GM12878 (cell line): ENCODE measurements at regions not wholly inside any gene's neighbourhood (a gene's known extent, or its start where the extent isn't known, plus 50 kb on each side); places are given as distances from the start of the nearest gene placed in this dataset.

Experiments used
- ATAC-seq: fragments of 200-7000 bp; cut with Tn5 transposase; 3 replicates; pipeline ENCODE4 v1.9.1; 2020; ENCODE audit warnings: mild to moderate bottlenecking, moderate library complexity
- BruUV-seq: library from RNA; stranded (reverse); fragments of 400-500 nt; replicated peaks from 2 replicates; lab custom pipeline; 2021; lab: Mats Ljungman, UMichigan
- CTCF ChIA-PET: fragments of 300-600 bp; sonication (Branson Sonifier 250); formaldehyde crosslinking; extraction: SDS; loops from one replicate; lab custom pipeline; 2021; ENCODE audit warnings: inconsistent platforms; lab: Yijun Ruan, JAX
- POLR2A ChIA-PET: fragments of 350-600 bp; formaldehyde crosslinking; extraction: SDS; loops from one replicate; lab custom pipeline; 2021; ENCODE audit warnings: inconsistent platforms; lab: Charles Lee
- RAD21 ChIA-PET: fragments of 300-600 bp; sonication (Branson Sonifier 250); formaldehyde crosslinking; loops from one replicate; lab custom pipeline; 2023; ENCODE audit warnings: antibody characterized with exemption; ENCODE audit not compliant: unreplicated experiment; lab: Charles Lee
- SMC1A ChIA-PET: fragments of 300-600 bp; sonication (Branson Sonifier 250); formaldehyde crosslinking; loops from one replicate; lab custom pipeline; 2023; ENCODE audit not compliant: unreplicated experiment, uncharacterized antibody; lab: Charles Lee
- DNase-seq: peaks from one replicate; pipeline ENCODE4 v3.0.0-alpha.2; 2011; ENCODE audit warnings: low read depth, low spot score
- FAIRE-seq: peaks from 3 replicates; lab custom pipeline; 2011; peaks lifted over from hg19 to GRCh38; lab: Jason Lieb, UNC
- H2AFZ ChIP-seq: 2 replicates; pipeline ENCODE4 v1.6.0; 2011; ENCODE audit warnings: low read depth, low read length, control low read depth; ENCODE audit not compliant: control insufficient read depth
- H3K27ac ChIP-seq: 2 replicates; pipeline ENCODE4 v1.5.1; 2011; ENCODE audit warnings: control low read depth; ENCODE audit not compliant: control insufficient read depth, insufficient read depth
- H3K27me3 ChIP-seq, 2 experiments: replicated peaks in 1 of 2; 2 replicates each; pipeline versions ENCODE4 v1.6.0 to v1.6.1; 2011; ENCODE audit warnings: low read length in 1 of 2; ENCODE audit not compliant: control insufficient read depth in 2 of 2, insufficient read depth in 2 of 2
- H3K36me3 ChIP-seq, 2 experiments: 2 replicates each; pipeline ENCODE4 v1.5.1; 2011; ENCODE audit warnings: low read length in 1 of 2; ENCODE audit not compliant: control insufficient read depth in 2 of 2, insufficient read depth in 2 of 2
- H3K4me1 ChIP-seq: 2 replicates; pipeline ENCODE4 v1.6.1; 2011; ENCODE audit warnings: mild to moderate bottlenecking, low read length, moderate library complexity, mixed read lengths; ENCODE audit not compliant: control insufficient read depth, insufficient read depth
- H3K4me2 ChIP-seq: 2 replicates; pipeline ENCODE4 v1.6.0; 2011; ENCODE audit warnings: control low read depth; ENCODE audit not compliant: control insufficient read depth, insufficient read depth
- H3K4me3 ChIP-seq: fragments of 200-600 bp; sonication (generic); 2 replicates; pipeline ENCODE4 v1.5.1; 2016
- H3K79me2 ChIP-seq: 2 replicates; pipeline ENCODE4 v1.6.0; 2011; ENCODE audit warnings: low read length; ENCODE audit not compliant: control insufficient read depth, insufficient read depth
- H3K9ac ChIP-seq: 2 replicates; pipeline ENCODE4 v1.8.0; 2011; ENCODE audit warnings: low read length, control low read depth, mixed read lengths; ENCODE audit not compliant: control insufficient read depth, insufficient read depth
- H3K9me3 ChIP-seq: replicated peaks from 3 replicates; pipeline ENCODE4 v1.5.1; 2011; ENCODE audit warnings: mild to moderate bottlenecking, low read length; ENCODE audit not compliant: control insufficient read depth, insufficient read depth
- H4K20me1 ChIP-seq: 2 replicates; pipeline ENCODE4 v1.6.0; 2011; ENCODE audit not compliant: control insufficient read depth, insufficient read depth
- CREM ChIP-seq: IDR thresholded peaks from 2 replicates; pipeline ENCODE4 v1.6.1; 2014; ENCODE audit warnings: antibody characterized with exemption, low read depth
- FOS ChIP-seq: IDR thresholded peaks from 3 replicates; pipeline ENCODE4 v1.6.1; 2011; ENCODE audit warnings: borderline replicate concordance; ENCODE audit not compliant: insufficient read length; ENCODE audit errors: extremely low read depth
- GATAD2B ChIP-seq: fragments of 450-650 bp; conservative IDR thresholded peaks from 2 replicates; pipeline ENCODE4 v1.6.1; 2017; ENCODE audit warnings: low read depth, mild to moderate bottlenecking, moderate library complexity
- MTA3 ChIP-seq: IDR thresholded peaks from 2 replicates; pipeline ENCODE4 v1.6.1; 2012; ENCODE audit warnings: low read length, inconsistent platforms, borderline replicate concordance
- NR2F1 ChIP-seq: fragments of 450-650 bp; conservative IDR thresholded peaks from 2 replicates; pipeline ENCODE4 v1.6.1; 2017; ENCODE audit warnings: mild to moderate bottlenecking
- POLR2AphosphoS5 ChIP-seq: IDR thresholded peaks from 2 replicates; pipeline ENCODE4 v1.6.1; 2011; ENCODE audit warnings: mild to moderate bottlenecking, low read length, inconsistent platforms
- RUNX3 ChIP-seq: IDR thresholded peaks from 2 replicates; pipeline ENCODE4 v1.6.1; 2012; ENCODE audit warnings: low read length, inconsistent platforms
- SMARCA5 ChIP-seq: fragments of 450-650 bp; IDR thresholded peaks from 2 replicates; pipeline ENCODE4 v1.6.1; 2017; ENCODE audit warnings: mild to moderate bottlenecking
- TAF1 ChIP-seq: IDR thresholded peaks from 2 replicates; pipeline ENCODE4 v1.6.1; 2011; ENCODE audit warnings: mild to moderate bottlenecking, low read depth, low read length, borderline replicate concordance
- TCF7 ChIP-seq: IDR thresholded peaks from 2 replicates; pipeline ENCODE4 v1.6.1; 2014; ENCODE audit warnings: antibody characterized with exemption, borderline replicate concordance
- USF2 ChIP-seq: IDR thresholded peaks from 2 replicates; pipeline ENCODE4 v1.6.1; 2011; ENCODE audit warnings: low read depth, low read length, improper control_type of control experiment, borderline replicate concordance
- WRNIP1 ChIP-seq: IDR thresholded peaks from 2 replicates; pipeline ENCODE4 v1.6.1; 2011; ENCODE audit warnings: low read depth, low read length, improper control_type of control experiment, borderline replicate concordance
- ZNF207 ChIP-seq: fragments of 450-650 bp; IDR thresholded peaks from 2 replicates; pipeline ENCODE4 v1.6.1; 2014; ENCODE audit warnings: antibody characterized with exemption, mild to moderate bottlenecking, borderline replicate concordance
- WGBS: methylation state at CpG from one replicate; pipeline ENCODE4 v1.1.6; 2016; ENCODE audit warnings: low lambda C conversion rate; ENCODE audit not compliant: insufficient replicate concordance, insufficient coverage; ENCODE audit errors: missing lambda C conversion rate; 5-methylcytosine and 5-hydroxymethylcytosine counted together
- in situ Hi-C: fragments of 300-500 bp; cut with MboI; formaldehyde crosslinking; loops from 9 replicates; pipeline ENCODE4 v1.14.3; 2018; ENCODE audit warnings: mixed read lengths
- intact Hi-C: fragments of 100-400 bp; cut with micrococcal nuclease; formaldehyde crosslinking; loops from one replicate; pipeline ENCODE4 v1.14.2; 2022; ENCODE audit not compliant: unreplicated experiment
- TF ChIP-seq, protein P1 (sequence below): IDR thresholded peaks from 2 replicates; pipeline ENCODE4 v1.6.1; 2012; ENCODE audit warnings: low read depth, low read length, improper control_type of control experiment
- TF ChIP-seq, protein P2 (sequence below): IDR thresholded peaks from 2 replicates; pipeline ENCODE4 v1.6.1; 2011; ENCODE audit warnings: mild to moderate bottlenecking, low read depth, low read length, moderate library complexity; ENCODE audit not compliant: insufficient replicate concordance
- TF ChIP-seq, protein P3 (sequence below): fragments of 150-350 bp; IDR thresholded peaks from 2 replicates; pipeline ENCODE4 v1.6.1; 2014; ENCODE audit warnings: mild to moderate bottlenecking, low read depth, low read length
- TF ChIP-seq, protein P4 (sequence below): fragments of 450-650 bp; IDR thresholded peaks from 2 replicates; pipeline ENCODE4 v1.6.1; 2016; ENCODE audit warnings: mild to moderate bottlenecking

GRCh38 chr2:155866477-155866876 lies 466.0 kb downstream of the NR4A2 start:
- Histone ChIP-seq H3K4me3 (no peak overlapping the region), H3K4me1 (no peaks in the 10 kb centered on the region), H3K27ac (no peak overlapping the region), H3K9ac (no peak overlapping the region), H2AFZ (no peak overlapping the region), H4K20me1 (no peaks in the 10 kb centered on the region), H3K9me3 (no peaks in the 10 kb centered on the region), H3K36me3 (no peaks in the 10 kb centered on the region), H3K79me2 (no peaks in the 10 kb centered on the region), H3K27me3 (no peaks in the 10 kb centered on the region), H3K4me2 (no peak overlapping the region)
- SMC1A ChIA-PET = interaction anchor here (0.6 to 1.7 kb wide), 4 partner anchors 11 to 77 kb away, joined by 3 to 5 read pairs (median 4); no protein-coding TSS in a partner anchor
- FAIRE-seq (no peak), ATAC-seq (no peak), DNase-seq (no peak)
- RAD21 ChIA-PET = no interaction called here
- WGBS = 21% methylated on average over 5 of the region's 5 CpGs
- in situ Hi-C loops = no loop called here
- intact Hi-C loops = no loop called here
- BruUV-seq = no TSS peak
- CTCF ChIA-PET = interaction anchor here (0.7 to 1.2 kb wide), 3 partner anchors 9 to 489 kb away, joined by 3 to 4 read pairs (median 4); no protein-coding TSS in a partner anchor
- POLR2A ChIA-PET = no interaction called here
- TF ChIP-seq TCF7 (no peak), SMARCA5 (no peak), MTA3 (no peak), USF2 (no peak), NR2F1 (no peak), TAF1 (no peak), GATAD2B (no peak), RUNX3 (no peak), ZNF207 (no peak), FOS (no peak), CREM (no peak), POLR2AphosphoS5 (no peak), WRNIP1 (no peak)
- TF ChIP-seq, protein P1, sequence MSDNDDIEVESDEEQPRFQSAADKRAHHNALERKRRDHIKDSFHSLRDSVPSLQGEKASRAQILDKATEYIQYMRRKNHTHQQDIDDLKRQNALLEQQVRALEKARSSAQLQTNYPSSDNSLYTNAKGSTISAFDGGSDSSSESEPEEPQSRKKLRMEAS = no peak
- TF ChIP-seq, protein P2, sequence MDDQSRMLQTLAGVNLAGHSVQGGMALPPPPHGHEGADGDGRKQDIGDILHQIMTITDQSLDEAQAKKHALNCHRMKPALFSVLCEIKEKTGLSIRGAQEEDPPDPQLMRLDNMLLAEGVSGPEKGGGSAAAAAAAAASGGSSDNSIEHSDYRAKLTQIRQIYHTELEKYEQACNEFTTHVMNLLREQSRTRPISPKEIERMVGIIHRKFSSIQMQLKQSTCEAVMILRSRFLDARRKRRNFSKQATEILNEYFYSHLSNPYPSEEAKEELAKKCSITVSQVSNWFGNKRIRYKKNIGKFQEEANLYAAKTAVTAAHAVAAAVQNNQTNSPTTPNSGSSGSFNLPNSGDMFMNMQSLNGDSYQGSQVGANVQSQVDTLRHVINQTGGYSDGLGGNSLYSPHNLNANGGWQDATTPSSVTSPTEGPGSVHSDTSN = no peak
- TF ChIP-seq, protein P3, sequence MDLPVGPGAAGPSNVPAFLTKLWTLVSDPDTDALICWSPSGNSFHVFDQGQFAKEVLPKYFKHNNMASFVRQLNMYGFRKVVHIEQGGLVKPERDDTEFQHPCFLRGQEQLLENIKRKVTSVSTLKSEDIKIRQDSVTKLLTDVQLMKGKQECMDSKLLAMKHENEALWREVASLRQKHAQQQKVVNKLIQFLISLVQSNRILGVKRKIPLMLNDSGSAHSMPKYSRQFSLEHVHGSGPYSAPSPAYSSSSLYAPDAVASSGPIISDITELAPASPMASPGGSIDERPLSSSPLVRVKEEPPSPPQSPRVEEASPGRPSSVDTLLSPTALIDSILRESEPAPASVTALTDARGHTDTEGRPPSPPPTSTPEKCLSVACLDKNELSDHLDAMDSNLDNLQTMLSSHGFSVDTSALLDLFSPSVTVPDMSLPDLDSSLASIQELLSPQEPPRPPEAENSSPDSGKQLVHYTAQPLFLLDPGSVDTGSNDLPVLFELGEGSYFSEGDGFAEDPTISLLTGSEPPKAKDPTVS = no peak
- TF ChIP-seq, protein P4, sequence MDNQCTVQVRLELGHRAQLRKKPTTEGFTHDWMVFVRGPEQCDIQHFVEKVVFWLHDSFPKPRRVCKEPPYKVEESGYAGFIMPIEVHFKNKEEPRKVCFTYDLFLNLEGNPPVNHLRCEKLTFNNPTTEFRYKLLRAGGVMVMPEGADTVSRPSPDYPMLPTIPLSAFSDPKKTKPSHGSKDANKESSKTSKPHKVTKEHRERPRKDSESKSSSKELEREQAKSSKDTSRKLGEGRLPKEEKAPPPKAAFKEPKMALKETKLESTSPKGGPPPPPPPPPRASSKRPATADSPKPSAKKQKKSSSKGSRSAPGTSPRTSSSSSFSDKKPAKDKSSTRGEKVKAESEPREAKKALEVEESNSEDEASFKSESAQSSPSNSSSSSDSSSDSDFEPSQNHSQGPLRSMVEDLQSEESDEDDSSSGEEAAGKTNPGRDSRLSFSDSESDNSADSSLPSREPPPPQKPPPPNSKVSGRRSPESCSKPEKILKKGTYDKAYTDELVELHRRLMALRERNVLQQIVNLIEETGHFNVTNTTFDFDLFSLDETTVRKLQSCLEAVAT = no peak
